HG03571 (cell line): ENCODE measurements at regions not wholly inside any gene's neighbourhood (a gene's known extent, or its start where the extent isn't known, plus 50 kb on each side); places are given as distances from the start of the nearest gene placed in this dataset.

Source experiments
- ATAC-seq: cut with Tn5 transposase; IDR thresholded peaks from one replicate; pipeline ENCODE4 v1.9.1; 2021; ENCODE audit not compliant: unreplicated experiment

GRCh38 chr3:77837456-77838025 lies 797.6 kb downstream of the ROBO2 start:
- no peak for ATAC-seq

GRCh38 chr3:77859156-77859555 lies 819.3 kb downstream of the ROBO2 start:
- ATAC-seq, result no peak

GRCh38 chr3:77868725-77869124 lies 828.8 kb downstream of the ROBO2 start:
- no peak for ATAC-seq

GRCh38 chr3:77869423-77869822 lies 829.5 kb downstream of the ROBO2 start:
- no peak for ATAC-seq

GRCh38 chr3:77871436-77871835 lies 831.5 kb downstream of the ROBO2 start:
- ATAC-seq, result no peak

GRCh38 chr3:77873598-77873997 lies 833.7 kb downstream of the ROBO2 start:
- no peak for ATAC-seq

- ATAC-seq, result no peak
Measured at GRCh38 chr3:77885381-77885780, 845.5 kb downstream of the ROBO2 start.

- no peak for ATAC-seq
Measured at GRCh38 chr3:77887611-77888010, 847.7 kb downstream of the ROBO2 start.

GRCh38 chr3:77889616-77890015 lies 849.7 kb downstream of the ROBO2 start:
- ATAC-seq, result no peak

GRCh38 chr3:77898621-77899020 lies 858.7 kb downstream of the ROBO2 start:
- ATAC-seq, result no peak

- no peak for ATAC-seq
Measured at GRCh38 chr3:77902675-77903074, 862.8 kb downstream of the ROBO2 start.

- no peak for ATAC-seq
Measured at GRCh38 chr3:77906102-77906709, 866.3 kb downstream of the ROBO2 start.

GRCh38 chr3:77913524-77914174 lies 873.8 kb downstream of the ROBO2 start:
- ATAC-seq, result no peak

GRCh38 chr3:77915336-77915735 lies 875.4 kb downstream of the ROBO2 start:
- no peak for ATAC-seq

GRCh38 chr3:77917225-77917624 lies 877.3 kb downstream of the ROBO2 start:
- no peak for ATAC-seq

- no peak for ATAC-seq
Measured at GRCh38 chr3:77919244-77919643, 879.3 kb downstream of the ROBO2 start.

GRCh38 chr3:77931255-77932009 lies 891.5 kb downstream of the ROBO2 start:
- ATAC-seq, result no peak

- no peak for ATAC-seq
Measured at GRCh38 chr3:77932926-77933325, 893.0 kb downstream of the ROBO2 start.

GRCh38 chr3:77933926-77934325 lies 894.0 kb downstream of the ROBO2 start:
- ATAC-seq, result no peak

GRCh38 chr3:77935418-77935817 lies 895.5 kb downstream of the ROBO2 start:
- no peak for ATAC-seq

- ATAC-seq, result no peak
Measured at GRCh38 chr3:77939726-77940125, 899.8 kb downstream of the ROBO2 start.

- ATAC-seq, result no peak
Measured at GRCh38 chr3:77943598-77943997, 903.7 kb downstream of the ROBO2 start.
